ENCODE measurements at regions not wholly inside any gene's neighbourhood (a gene's known extent, or its start where the extent isn't known, plus 50 kb on each side); places are given as distances from the start of the nearest gene placed in this dataset.

DNA sequence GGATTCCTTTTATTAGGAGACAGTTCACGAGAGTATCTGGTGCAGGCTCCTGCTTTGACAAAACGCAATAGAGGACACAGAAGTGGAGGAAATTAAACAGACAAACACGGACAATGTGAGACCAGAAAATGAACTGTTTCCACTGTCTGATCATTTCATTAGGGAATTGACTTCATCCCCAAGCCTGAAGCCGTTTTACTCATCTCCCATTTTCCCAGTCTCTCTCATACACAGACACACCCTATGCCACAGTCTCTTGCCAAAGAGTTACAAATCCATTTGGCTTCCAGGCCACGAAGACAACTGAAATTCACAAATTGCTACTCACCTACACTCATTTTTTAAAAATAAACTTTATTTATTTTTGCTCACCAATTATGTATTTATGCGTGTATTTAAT lies 1087.8 kb upstream of the TMEM132C start:
- TF ChIP-seq EZH2 (IDR thresholded peaks at IDR 0.05; ENCODE audit: borderline replicate concordance, low read length) (no peak), CTCF (IDR thresholded peaks at IDR 0.05; ENCODE audit: low read length) (no peak)
